A673 (cell line): ENCODE measurements at regions not wholly inside any gene's neighbourhood (a gene's known extent, or its start where the extent isn't known, plus 50 kb on each side); places are given as distances from the start of the nearest gene placed in this dataset.

Source experiments
- CTCF ChIP-seq: fragments of 300-800, 200-600 bp; sonication (generic); conservative IDR thresholded peaks from 2 replicates; pipeline ENCODE4 v1.5.1; 2017; ENCODE audit warnings: low read depth, mild to moderate bottlenecking, antibody characterized with exemption, low read length, moderate library complexity, mixed read lengths
- EZH2 ChIP-seq: fragments of 200-600 bp; sonication (generic); IDR thresholded peaks from 2 replicates; pipeline ENCODE4 v1.6.1; 2017; ENCODE audit warnings: borderline replicate concordance, low read depth, mild to moderate bottlenecking, mixed read lengths, antibody characterized with exemption, low read length; ENCODE audit not compliant: poor library complexity, severe bottlenecking

GRCh38 chr3:76986876-76987474 lies 52.9 kb upstream of the ROBO2 start:
- no peak for TF ChIP-seq CTCF
- no peak for TF ChIP-seq EZH2
